Omental fat pad (tissue), 3 donors: ENCODE measurements at regions not wholly inside any gene's neighbourhood (a gene's known extent, or its start where the extent isn't known, plus 50 kb on each side); places are given as distances from the start of the nearest gene placed in this dataset.

Experiments used
- ATAC-seq: fragments of 150-250 bp; one replicate; pipeline ENCODE4 v1.9.1; 2016; ENCODE audit warnings: mild to moderate bottlenecking, moderate library complexity; ENCODE audit not compliant: low FRiP score
- DNase-seq: peaks from one replicate; pipeline ENCODE4 v3.0.0-alpha.2; 2019; ENCODE audit warnings: low spot score
- CTCF ChIP-seq, 3 donors: fragments of 450-650 bp; IDR thresholded peaks; one replicate each; pipeline ENCODE4 v1.5.1; 2016 to 2017; ENCODE audit warnings: antibody characterized with exemption in 3 of 3, mild to moderate bottlenecking in 3 of 3, moderate library complexity in 2 of 3

GRCh38 chr9:78549711-78550110 is 252.8 kb downstream of the PSAT1 start:
- DNase-seq (no peak), ATAC-seq (no peak)
- TF ChIP-seq CTCF (IDR thresholded peaks at IDR 0.05), result no peak

DNA sequence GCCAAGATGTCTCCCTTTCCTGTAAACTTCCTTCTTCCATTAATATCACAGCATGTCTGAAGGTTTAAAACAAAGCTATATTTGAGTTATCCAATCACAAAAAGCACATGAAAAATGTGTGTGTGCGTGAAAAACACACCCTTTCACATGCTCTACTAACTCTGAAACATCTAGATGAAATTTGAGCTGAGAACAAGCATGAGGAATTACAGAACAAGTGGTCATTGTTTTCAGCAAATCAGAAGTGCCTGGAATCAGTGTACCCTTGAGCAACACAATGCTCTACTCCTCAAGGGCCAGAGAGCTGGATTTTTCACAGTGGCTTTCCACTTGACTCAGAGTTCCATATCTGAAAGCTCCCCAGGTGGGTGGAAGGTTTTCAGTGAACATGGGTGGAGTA is 255.9 kb downstream of the PSAT1 start:
- DNase-seq (no peak), ATAC-seq (no peak)
- TF ChIP-seq CTCF (IDR thresholded peaks at IDR 0.05), result no peak

- no peak for DNase-seq
- no peak for TF ChIP-seq CTCF (IDR thresholded peaks at IDR 0.05)
- ATAC-seq, result no peak
These were observed 260.6 kb downstream of the PSAT1 start for GRCh38 chr9:78557540-78557939.

GRCh38 chr9:78559449-78559885 is 262.5 kb downstream of the PSAT1 start:
- no peak for DNase-seq
- no peak for TF ChIP-seq CTCF (IDR thresholded peaks at IDR 0.05)
- ATAC-seq, result no peak

DNA sequence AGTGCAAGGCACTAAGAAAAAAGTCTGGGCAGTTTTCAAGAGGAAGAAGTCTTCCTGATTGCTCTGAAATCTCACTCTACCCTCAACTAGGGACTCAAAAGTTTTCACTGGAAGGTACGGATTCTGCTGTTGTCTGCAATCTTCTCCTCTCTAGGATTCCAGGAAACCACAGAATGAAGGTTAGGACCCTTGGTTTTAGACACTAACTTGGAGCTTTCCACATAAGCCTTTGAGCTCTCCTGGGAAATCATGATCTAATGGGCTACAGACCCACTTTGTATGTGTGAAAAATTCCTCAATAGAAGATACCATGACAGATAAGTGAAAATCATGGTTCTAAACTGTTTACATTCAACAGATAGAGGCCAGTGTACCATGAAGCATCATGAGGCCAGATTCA is 265.1 kb downstream of the PSAT1 start:
- no peak for TF ChIP-seq CTCF (IDR thresholded peaks at IDR 0.05)
- ATAC-seq (no peak), DNase-seq (no peak)

DNA sequence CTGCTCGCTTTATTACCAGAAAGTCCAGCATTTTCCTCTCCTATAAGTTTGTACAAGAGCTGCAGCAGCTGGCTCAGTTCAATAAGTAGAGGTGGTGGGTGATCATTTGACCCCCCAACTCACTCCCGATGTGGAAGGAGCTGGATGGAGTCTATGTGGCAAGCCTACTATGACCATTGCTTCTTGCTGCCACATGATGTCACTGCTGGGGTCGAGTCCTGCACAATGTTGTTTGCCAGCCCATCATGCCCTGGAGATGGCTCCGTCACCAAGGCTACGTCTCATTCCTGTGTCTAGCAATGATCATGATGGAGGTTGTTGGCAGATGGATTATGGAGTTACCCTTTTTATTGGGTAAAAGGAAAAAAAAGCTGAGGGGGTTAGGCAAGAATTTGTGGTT is 266.3 kb downstream of the PSAT1 start:
- no peak for DNase-seq
- ATAC-seq, result no peak
- no peak for TF ChIP-seq CTCF (IDR thresholded peaks at IDR 0.05)

GRCh38 chr9:78565481-78565880 is 268.6 kb downstream of the PSAT1 start:
- DNase-seq (no peak), ATAC-seq (no peak)
- TF ChIP-seq CTCF (IDR thresholded peaks at IDR 0.05), result no peak
